Astrocyte of the cerebellum (primary cell): ENCODE measurements at regions not wholly inside any gene's neighbourhood (a gene's known extent, or its start where the extent isn't known, plus 50 kb on each side); places are given as distances from the start of the nearest gene placed in this dataset.

Source experiments
- DNase-seq: peaks from one replicate; pipeline ENCODE4 v3.0.0-alpha.2; 2011; ENCODE audit warnings: low read depth
- H3K4me3 ChIP-seq: 2 replicates; pipeline ENCODE4 v1.5.1; 2011; ENCODE audit warnings: mild to moderate bottlenecking, low read depth, low read length, moderate library complexity
- in situ Hi-C: cut with HindIII; loops from 2 replicates; pipeline ENCODE4 v1.10.0; 2017; ENCODE audit warnings: low sequenced_read_pairs
- TF ChIP-seq, protein P1 (sequence below): IDR thresholded peaks from 2 replicates; pipeline ENCODE4 v1.5.1; 2012; ENCODE audit warnings: low read length, low read depth, moderate library complexity, mild to moderate bottlenecking; ENCODE audit errors: missing control alignments

DNA sequence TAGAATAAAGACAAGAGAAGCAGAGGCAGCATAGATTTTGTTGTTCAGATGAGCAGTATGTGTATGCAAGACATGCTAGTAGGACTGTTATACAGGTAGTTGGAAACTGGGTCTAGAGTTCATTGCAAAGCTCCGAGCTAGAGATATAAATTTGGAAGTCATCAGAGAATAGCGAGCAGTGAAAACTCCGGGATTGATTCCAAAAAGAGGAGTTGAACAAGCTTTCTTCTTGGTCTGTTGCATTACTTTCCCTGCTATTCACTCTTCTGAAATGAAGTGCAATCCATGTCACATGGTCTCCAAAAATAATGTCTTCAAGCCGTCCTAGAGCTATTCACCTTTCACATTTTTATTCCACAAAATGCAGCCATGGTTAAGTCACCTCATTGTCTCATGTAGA lies 67.9 kb upstream of the ZNF462 start:
- no peak for DNase-seq
- in situ Hi-C loops = loop anchor here (5.0 kb wide), 1 partner anchor 77 kb away; no protein-coding TSS in a partner anchor
- H3K4me3 ChIP-seq = no peak overlapping the region
- TF ChIP-seq, protein P1, sequence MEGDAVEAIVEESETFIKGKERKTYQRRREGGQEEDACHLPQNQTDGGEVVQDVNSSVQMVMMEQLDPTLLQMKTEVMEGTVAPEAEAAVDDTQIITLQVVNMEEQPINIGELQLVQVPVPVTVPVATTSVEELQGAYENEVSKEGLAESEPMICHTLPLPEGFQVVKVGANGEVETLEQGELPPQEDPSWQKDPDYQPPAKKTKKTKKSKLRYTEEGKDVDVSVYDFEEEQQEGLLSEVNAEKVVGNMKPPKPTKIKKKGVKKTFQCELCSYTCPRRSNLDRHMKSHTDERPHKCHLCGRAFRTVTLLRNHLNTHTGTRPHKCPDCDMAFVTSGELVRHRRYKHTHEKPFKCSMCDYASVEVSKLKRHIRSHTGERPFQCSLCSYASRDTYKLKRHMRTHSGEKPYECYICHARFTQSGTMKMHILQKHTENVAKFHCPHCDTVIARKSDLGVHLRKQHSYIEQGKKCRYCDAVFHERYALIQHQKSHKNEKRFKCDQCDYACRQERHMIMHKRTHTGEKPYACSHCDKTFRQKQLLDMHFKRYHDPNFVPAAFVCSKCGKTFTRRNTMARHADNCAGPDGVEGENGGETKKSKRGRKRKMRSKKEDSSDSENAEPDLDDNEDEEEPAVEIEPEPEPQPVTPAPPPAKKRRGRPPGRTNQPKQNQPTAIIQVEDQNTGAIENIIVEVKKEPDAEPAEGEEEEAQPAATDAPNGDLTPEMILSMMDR = no peak

DNA sequence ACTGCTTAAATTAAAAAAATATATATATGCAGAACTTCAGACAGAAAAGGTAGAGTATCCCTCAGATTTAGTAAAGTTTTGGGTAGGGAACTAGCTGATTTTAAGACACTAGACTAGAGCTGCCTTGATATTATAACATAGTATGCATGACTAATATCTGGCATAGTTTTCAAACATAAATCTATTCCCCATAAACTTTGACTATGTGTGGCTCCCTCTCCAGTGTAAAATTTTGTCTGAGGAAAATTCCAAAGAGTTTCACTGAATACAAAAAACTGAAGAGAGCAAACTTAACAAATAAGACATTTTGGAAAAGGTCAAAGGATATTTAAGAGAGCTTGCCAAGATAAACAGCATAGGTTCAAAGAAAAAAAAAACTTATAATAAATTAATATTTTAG lies 66.2 kb upstream of the ZNF462 start:
- TF ChIP-seq, protein P1 = no peak
- in situ Hi-C loops = loop anchor here (5.0 kb wide), 1 partner anchor 76 kb away; no protein-coding TSS in a partner anchor
- DNase-seq = no peak
- H3K4me3 ChIP-seq = no peak overlapping the region

DNA sequence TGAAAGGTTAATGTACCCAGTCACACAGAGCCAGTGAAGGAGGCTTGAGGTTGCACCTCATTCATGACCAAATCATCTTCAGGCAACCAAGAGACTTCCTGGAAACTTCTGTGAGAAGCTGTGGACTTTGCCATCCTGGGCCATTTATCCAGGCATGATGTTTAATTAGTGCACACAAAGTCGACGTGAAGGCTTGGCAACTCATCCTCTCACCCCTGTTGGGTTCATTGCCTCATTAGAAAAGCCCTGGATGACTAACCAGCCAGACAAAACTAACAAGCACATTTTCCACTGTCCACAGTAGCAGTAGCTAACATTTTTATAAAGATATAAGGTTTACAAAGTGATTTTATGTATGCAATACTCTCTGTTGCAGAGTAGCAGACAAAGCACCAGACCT lies 65.7 kb upstream of the ZNF462 start:
- DNase-seq = no peak
- H3K4me3 ChIP-seq = no peak overlapping the region
- in situ Hi-C loops = loop anchor here (5.0 kb wide), 1 partner anchor 75 kb away; no protein-coding TSS in a partner anchor
- TF ChIP-seq, protein P1 = no peak

DNA sequence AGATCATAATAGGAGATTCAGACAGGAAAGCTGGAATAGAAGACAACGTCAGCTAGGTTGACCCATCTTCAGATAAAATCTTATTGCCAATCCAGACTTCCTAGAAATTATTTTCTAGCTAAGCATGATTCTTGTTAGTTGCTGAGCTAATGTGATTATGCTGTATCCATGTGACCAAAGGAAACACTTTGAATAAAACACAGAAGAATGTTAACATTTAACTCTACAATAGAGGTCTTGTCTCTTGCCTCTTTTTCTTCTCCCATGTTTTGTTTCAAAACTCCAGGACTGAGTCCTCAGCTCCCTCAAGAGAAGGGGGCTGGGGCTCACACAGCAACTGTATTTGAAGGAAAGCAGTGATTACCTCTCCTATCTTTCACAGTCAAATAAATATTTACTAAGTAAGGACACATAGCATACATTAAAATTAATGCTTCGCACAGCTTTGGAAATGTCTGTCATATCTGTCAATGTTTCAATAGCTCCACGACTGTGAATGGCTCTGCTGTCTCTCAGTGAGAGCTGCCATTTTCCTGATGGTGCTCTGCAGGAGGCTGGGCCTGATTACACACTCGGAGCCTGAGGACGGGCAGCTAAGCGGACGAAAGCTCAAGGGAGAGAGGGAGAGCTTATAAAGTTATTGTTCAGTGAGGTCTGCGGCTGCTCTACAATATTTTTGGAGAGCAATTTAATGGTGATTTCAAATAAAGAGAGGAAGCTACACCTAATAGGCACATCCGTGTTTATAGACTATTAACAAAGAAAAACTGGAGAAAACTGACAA lies 64.8 kb upstream of the ZNF462 start:
- in situ Hi-C loops = loop anchor here (5.0 kb wide), 1 partner anchor 74 kb away; no protein-coding TSS in a partner anchor
- TF ChIP-seq, protein P1 = no peak
- H3K4me3 ChIP-seq = no peak overlapping the region
- DNase-seq = no peak

DNA sequence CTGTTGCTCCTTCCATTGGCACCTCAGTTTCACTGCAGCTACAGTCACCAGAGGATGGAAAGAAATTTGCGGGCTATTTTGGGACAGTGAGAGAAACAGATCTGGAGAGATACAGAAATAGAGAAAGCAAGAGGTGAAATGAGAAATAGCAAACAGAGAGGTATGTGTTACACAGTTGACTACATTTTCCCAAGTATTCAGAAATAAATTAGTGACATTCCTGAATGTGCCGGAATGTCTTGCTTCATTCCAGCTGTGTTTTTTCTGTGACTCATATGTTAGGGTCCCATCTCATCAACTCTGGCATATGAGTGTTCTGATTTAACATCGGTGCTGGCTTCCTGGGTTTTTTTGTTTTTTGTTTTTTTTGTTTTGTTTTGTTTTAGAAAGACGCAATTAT lies 63.8 kb upstream of the ZNF462 start:
- in situ Hi-C loops = loop anchor here (5.0 kb wide), 1 partner anchor 73 kb away; no protein-coding TSS in a partner anchor
- peak; percentile 68 for DNase-seq
- TF ChIP-seq, protein P1 = no peak
- no peak overlapping the region for H3K4me3 ChIP-seq

DNA sequence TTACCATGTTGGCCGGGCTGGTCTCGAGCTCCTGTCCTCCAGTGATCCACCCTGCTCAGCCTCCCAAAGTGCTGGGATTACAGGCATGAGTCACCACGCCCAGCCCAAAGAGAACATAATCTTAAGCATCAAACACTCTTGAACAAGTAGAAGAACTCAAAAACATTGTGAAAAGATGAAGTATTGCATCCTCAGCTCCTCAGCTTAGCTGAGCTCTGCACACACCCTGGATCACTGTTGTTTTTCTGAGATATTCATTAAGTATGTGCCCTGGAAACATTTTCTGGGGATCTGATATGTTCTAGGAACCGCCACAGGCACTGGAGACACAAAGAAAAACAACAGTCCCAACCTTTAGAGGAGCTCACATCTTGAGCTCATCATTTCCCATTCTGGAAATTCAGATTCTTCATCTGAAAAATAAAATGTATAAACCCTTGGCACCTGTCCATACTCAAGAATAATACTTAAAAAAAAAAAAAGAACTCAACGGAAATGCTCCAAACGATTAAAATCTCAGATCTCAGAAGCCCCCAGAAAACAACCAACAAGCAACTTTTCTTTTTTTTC lies 62.2 kb upstream of the ZNF462 start:
- no peak overlapping the region for H3K4me3 ChIP-seq
- TF ChIP-seq, protein P1 = no peak
- in situ Hi-C loops = no loop called here
- no peak for DNase-seq
